ENCODE measurements at regions not wholly inside any gene's neighbourhood (a gene's known extent, or its start where the extent isn't known, plus 50 kb on each side); places are given as distances from the start of the nearest gene placed in this dataset.

DNA sequence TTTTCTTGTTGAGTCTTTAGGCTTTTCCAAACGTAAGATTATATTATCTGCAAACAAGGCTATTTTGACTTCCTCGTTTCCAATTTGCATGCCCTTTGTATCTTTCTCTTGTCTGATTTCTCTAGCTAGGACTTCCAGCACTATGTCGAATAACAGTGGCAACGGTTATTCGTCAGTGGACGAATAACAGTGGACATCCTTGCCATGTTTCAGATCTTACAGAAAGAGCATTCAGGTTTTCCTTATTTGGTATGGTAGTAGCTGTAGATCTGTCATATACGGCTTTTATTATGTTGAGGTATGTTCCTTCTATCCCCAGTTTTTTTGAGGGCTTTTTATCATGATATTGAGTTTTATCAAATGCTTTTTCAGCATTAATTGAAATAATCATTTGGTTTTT is 634.6 kb upstream of the ADGRL3 start:
- TF ChIP-seq POLR2AphosphoS5 (IDR thresholded peaks at IDR 0.05) = no peak
- no peak for TF ChIP-seq POLR2A (IDR thresholded peaks at IDR 0.05; ENCODE audit: low read depth)
- TF ChIP-seq, protein P1, sequence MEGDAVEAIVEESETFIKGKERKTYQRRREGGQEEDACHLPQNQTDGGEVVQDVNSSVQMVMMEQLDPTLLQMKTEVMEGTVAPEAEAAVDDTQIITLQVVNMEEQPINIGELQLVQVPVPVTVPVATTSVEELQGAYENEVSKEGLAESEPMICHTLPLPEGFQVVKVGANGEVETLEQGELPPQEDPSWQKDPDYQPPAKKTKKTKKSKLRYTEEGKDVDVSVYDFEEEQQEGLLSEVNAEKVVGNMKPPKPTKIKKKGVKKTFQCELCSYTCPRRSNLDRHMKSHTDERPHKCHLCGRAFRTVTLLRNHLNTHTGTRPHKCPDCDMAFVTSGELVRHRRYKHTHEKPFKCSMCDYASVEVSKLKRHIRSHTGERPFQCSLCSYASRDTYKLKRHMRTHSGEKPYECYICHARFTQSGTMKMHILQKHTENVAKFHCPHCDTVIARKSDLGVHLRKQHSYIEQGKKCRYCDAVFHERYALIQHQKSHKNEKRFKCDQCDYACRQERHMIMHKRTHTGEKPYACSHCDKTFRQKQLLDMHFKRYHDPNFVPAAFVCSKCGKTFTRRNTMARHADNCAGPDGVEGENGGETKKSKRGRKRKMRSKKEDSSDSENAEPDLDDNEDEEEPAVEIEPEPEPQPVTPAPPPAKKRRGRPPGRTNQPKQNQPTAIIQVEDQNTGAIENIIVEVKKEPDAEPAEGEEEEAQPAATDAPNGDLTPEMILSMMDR (IDR thresholded peaks at IDR 0.05) = no peak
- TF ChIP-seq EP300 (IDR thresholded peaks at IDR 0.05) = no peak
